ENCODE measurements at regions not wholly inside any gene's neighbourhood (a gene's known extent, or its start where the extent isn't known, plus 50 kb on each side); places are given as distances from the start of the nearest gene placed in this dataset.

GRCh38 chr5:39476843-39477220 lies 52.1 kb upstream of the DAB2 start:
- Histone ChIP-seq H3K27me3 (ENCODE audit: insufficient read depth, low read length, poor library complexity, severe bottlenecking) (no peaks in the 10 kb centered on the region), H3F3A (ENCODE audit: low read depth) (no peaks in the 10 kb centered on the region), H3K4me3 (ENCODE audit: low read length, poor library complexity, severe bottlenecking) (no peak overlapping the region), H3K36me3 (ENCODE audit: insufficient read depth, low read length) (no peaks in the 10 kb centered on the region), H3K79me2 (ENCODE audit: insufficient read depth, low read length) (no peaks in the 10 kb centered on the region), H3K4me2 (ENCODE audit: low read depth, low read length, poor library complexity, severe bottlenecking) (no peak overlapping the region), H3K9me3 (ENCODE audit: insufficient read depth, low read depth, low read length) (no peaks in the 10 kb centered on the region), H3K9me2 (replicated peaks; ENCODE audit: low read depth, low read length) (no peaks in the 10 kb centered on the region), H4K20me1 (ENCODE audit: insufficient read depth, low read length, poor library complexity, severe bottlenecking) (no peaks in the 10 kb centered on the region), H3K9ac (ENCODE audit: low read depth, low read length, poor library complexity, severe bottlenecking) (no peak overlapping the region), H2AFZ (ENCODE audit: low read length) (no peak overlapping the region), H3K4me1 (ENCODE audit: insufficient read depth, low read length, poor library complexity, severe bottlenecking) (no peaks in the 10 kb centered on the region)
- TF ChIP-seq EZH2phosphoT487 (IDR thresholded peaks at IDR 0.05; ENCODE audit: borderline replicate concordance) (no peak), CTCF (conservative IDR thresholded peaks at IDR 0.05; ENCODE audit: low read length) (no peak)

- no peaks in the 10 kb centered on the region for H3K9me2 ChIP-seq (replicated peaks; ENCODE audit: low read depth, low read length)
- no peak overlapping the region for H3K9ac ChIP-seq (ENCODE audit: low read depth, low read length, poor library complexity, severe bottlenecking)
- H3K27me3 ChIP-seq (ENCODE audit: insufficient read depth, low read length, poor library complexity, severe bottlenecking) = no peaks in the 10 kb centered on the region
- H3K36me3 ChIP-seq (ENCODE audit: insufficient read depth, low read length) = no peaks in the 10 kb centered on the region
- H4K20me1 ChIP-seq (ENCODE audit: insufficient read depth, low read length, poor library complexity, severe bottlenecking) = no peaks in the 10 kb centered on the region
- H3K4me1 ChIP-seq (ENCODE audit: insufficient read depth, low read length, poor library complexity, severe bottlenecking) = no peaks in the 10 kb centered on the region
- H3K4me2 ChIP-seq (ENCODE audit: low read depth, low read length, poor library complexity, severe bottlenecking) = no peak overlapping the region
- H3K4me3 ChIP-seq (ENCODE audit: low read length, poor library complexity, severe bottlenecking) = no peak overlapping the region
- TF ChIP-seq EZH2phosphoT487 (IDR thresholded peaks at IDR 0.05; ENCODE audit: borderline replicate concordance) = no peak
- no peak for TF ChIP-seq CTCF (conservative IDR thresholded peaks at IDR 0.05; ENCODE audit: low read length)
- no peaks in the 10 kb centered on the region for H3K9me3 ChIP-seq (ENCODE audit: insufficient read depth, low read depth, low read length)
- no peaks in the 10 kb centered on the region for H3F3A ChIP-seq (ENCODE audit: low read depth)
- H3K79me2 ChIP-seq (ENCODE audit: insufficient read depth, low read length) = no peaks in the 10 kb centered on the region
- H2AFZ ChIP-seq (ENCODE audit: low read length) = no peak overlapping the region
Observed at GRCh38 chr5:39475881-39476842, 51.4 kb upstream of the DAB2 start.

GRCh38 chr5:39475159-39475571 lies 50.4 kb upstream of the DAB2 start:
- no peaks in the 10 kb centered on the region for H3K36me3 ChIP-seq (ENCODE audit: insufficient read depth, low read length)
- H3K9me3 ChIP-seq (ENCODE audit: insufficient read depth, low read depth, low read length) = no peaks in the 10 kb centered on the region
- no peaks in the 10 kb centered on the region for H3K79me2 ChIP-seq (ENCODE audit: insufficient read depth, low read length)
- H3K9ac ChIP-seq (ENCODE audit: low read depth, low read length, poor library complexity, severe bottlenecking) = no peak overlapping the region
- no peaks in the 10 kb centered on the region for H3K27me3 ChIP-seq (ENCODE audit: insufficient read depth, low read length, poor library complexity, severe bottlenecking)
- no peak overlapping the region for H3K4me2 ChIP-seq (ENCODE audit: low read depth, low read length, poor library complexity, severe bottlenecking)
- H3K4me3 ChIP-seq (ENCODE audit: low read length, poor library complexity, severe bottlenecking) = no peak overlapping the region
- H3K9me2 ChIP-seq (replicated peaks; ENCODE audit: low read depth, low read length) = no peaks in the 10 kb centered on the region
- no peaks in the 10 kb centered on the region for H4K20me1 ChIP-seq (ENCODE audit: insufficient read depth, low read length, poor library complexity, severe bottlenecking)
- TF ChIP-seq CTCF (conservative IDR thresholded peaks at IDR 0.05; ENCODE audit: low read length) (no peak), EZH2phosphoT487 (IDR thresholded peaks at IDR 0.05; ENCODE audit: borderline replicate concordance) (no peak)
- no peak overlapping the region for H2AFZ ChIP-seq (ENCODE audit: low read length)
- H3K4me1 ChIP-seq (ENCODE audit: insufficient read depth, low read length, poor library complexity, severe bottlenecking) = no peaks in the 10 kb centered on the region
- no peaks in the 10 kb centered on the region for H3F3A ChIP-seq (ENCODE audit: low read depth)

All from Loucy (cell line).